Right atrium auricular region (tissue), 2 donors: ENCODE measurements at regions not wholly inside any gene's neighbourhood (a gene's known extent, or its start where the extent isn't known, plus 50 kb on each side); places are given as distances from the start of the nearest gene placed in this dataset.

ENCODE experiments used
- DNase-seq: peaks from one replicate; pipeline ENCODE4 v3.0.0-alpha.2; 2019; ENCODE audit warnings: low spot score
- H3K27ac ChIP-seq, 2 donors: fragments of 200-600 bp; sonication (generic); 1 replicate in 1 of 2; 2 replicates in 1 of 2; pipeline ENCODE4 v1.5.1; 2016 to 2019
- H3K27me3 ChIP-seq, 2 donors: fragments of 200-600 bp; sonication (generic); one replicate each; pipeline versions ENCODE4 v1.5.1 to v1.6.0; 2017 to 2019
- H3K36me3 ChIP-seq: fragments of 200-600 bp; sonication (generic); one replicate; pipeline ENCODE4 v1.5.1; 2016
- H3K4me1 ChIP-seq, 2 donors: fragments of 200-600 bp; sonication (generic); one replicate each; pipeline versions ENCODE4 v1.5.1 to v1.6.0; 2017 to 2019
- H3K4me3 ChIP-seq, 2 donors: fragments of 200-600 bp; sonication (generic); 1 replicate in 1 of 2; 2 replicates in 1 of 2; pipeline ENCODE4 v1.5.1; 2017 to 2019; ENCODE audit warnings: mild to moderate bottlenecking in 1 of 2, moderate library complexity in 1 of 2
- H3K9me3 ChIP-seq, 2 donors: fragments of 200-600 bp; sonication (generic); one replicate each; pipeline ENCODE4 v1.5.1; 2019
- CTCF ChIP-seq, 2 donors: fragments of 200-600 bp; sonication (generic); IDR thresholded peaks; one replicate each; pipeline ENCODE4 v1.5.1; 2019; ENCODE audit warnings: antibody characterized with exemption in 2 of 2

DNA sequence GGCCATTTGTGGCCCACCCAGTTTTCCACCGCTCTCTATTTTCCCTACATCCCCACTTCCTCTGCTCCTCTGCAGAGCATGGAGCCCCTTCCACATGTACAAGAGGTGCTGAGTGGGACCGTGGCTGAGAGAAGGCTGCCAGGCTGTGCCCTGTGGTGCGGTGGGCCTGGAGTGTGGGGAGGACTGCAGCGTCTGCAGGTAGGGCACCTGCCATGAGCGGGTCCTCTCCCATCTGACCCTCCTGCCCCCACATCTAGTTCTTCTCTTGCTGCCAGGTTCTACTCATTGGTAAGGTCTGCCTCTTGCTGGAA, 145.6 kb upstream of the FAM20C start:
- Histone ChIP-seq H3K9me3 (no peaks in the 10 kb centered on the region), H3K27me3 (no peaks in the 10 kb centered on the region), H3K27ac (no peak overlapping the region), H3K4me3 (no peak overlapping the region), H3K36me3 (no peaks in the 10 kb centered on the region), H3K4me1 (no peaks in the 10 kb centered on the region)
- TF ChIP-seq CTCF (IDR thresholded peaks at IDR 0.05): no peak
- DNase-seq: no peak

DNA sequence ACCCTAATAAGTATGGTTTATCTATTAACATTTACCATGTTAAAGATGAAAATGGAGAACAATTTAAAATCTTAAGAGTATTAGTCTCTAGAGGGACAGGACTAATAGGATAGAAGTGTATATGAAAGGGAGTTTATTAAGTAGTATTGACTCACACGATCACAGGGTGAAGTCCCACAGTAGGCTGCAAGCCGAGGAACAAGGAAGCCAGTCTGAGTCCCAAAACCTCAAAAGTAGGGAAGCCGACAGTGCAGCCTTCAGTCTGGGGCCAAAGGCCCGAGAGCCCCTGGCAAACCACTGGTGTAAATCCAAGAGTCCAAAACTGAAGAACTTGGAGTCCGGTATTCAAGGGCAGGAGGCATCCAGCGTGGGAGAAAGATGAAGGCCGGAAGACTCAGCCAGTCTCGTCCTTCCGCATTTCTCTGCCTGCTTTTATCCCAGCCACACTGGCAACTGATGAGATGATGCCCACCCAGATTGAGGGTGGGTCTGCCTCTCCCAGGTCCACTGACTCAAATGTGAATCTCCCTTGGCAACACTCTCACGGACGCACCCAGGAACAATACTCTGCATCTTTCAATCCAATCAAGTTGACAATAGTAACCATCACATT, 140.8 kb upstream of the FAM20C start:
- Histone ChIP-seq H3K4me1 (no peaks in the 10 kb centered on the region), H3K4me3 (no peak overlapping the region), H3K27me3 (no peaks in the 10 kb centered on the region), H3K9me3 (no peaks in the 10 kb centered on the region), H3K27ac (no peak overlapping the region), H3K36me3 (no peaks in the 10 kb centered on the region)
- DNase-seq: peak; percentile 21
- TF ChIP-seq CTCF (IDR thresholded peaks at IDR 0.05): no peak

DNA sequence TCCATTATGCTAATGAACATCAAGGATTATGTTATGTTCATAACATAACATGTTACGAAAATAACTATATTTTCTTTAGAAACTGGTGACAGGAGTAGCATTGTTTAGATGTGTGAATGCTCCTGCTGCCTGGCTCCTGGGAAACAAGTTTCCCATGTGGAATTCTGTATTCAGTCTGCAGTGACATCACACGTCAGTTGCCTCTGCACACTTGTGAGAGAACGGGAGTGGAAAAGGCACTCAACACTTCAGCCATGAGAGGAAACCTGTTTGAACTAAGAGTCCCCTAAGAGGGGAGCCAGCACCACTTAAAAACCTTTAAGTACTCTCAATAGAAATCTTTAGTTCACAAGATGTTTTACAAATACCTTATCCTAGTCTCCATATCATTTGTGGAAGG, 140.3 kb upstream of the FAM20C start:
- TF ChIP-seq CTCF (IDR thresholded peaks at IDR 0.05): no peak
- Histone ChIP-seq H3K9me3 (no peaks in the 10 kb centered on the region), H3K27me3 (no peaks in the 10 kb centered on the region), H3K36me3 (no peaks in the 10 kb centered on the region), H3K27ac (no peak overlapping the region), H3K4me1 (no peaks in the 10 kb centered on the region), H3K4me3 (no peak overlapping the region)
- DNase-seq: no peak

- no peaks in the 10 kb centered on the region for H3K9me3 ChIP-seq
Observed at GRCh38 chr7:53531-53930, 138.8 kb upstream of the FAM20C start.

GRCh38 chr7:54615-55014, 137.8 kb upstream of the FAM20C start:
- Histone ChIP-seq H3K4me1 (no peaks in the 10 kb centered on the region), H3K27me3 (no peaks in the 10 kb centered on the region), H3K27ac (no peak overlapping the region), H3K36me3 (no peaks in the 10 kb centered on the region), H3K9me3 (no peaks in the 10 kb centered on the region), H3K4me3 (no peak overlapping the region)
- DNase-seq: no peak
- no peak for TF ChIP-seq CTCF (IDR thresholded peaks at IDR 0.05)

More at GRCh38 chr7:53531-53930, 138.8 kb upstream of the FAM20C start:
- DNase-seq: no peak
- Histone ChIP-seq H3K27ac (no peak overlapping the region), H3K36me3 (no peaks in the 10 kb centered on the region), H3K4me1 (no peaks in the 10 kb centered on the region), H3K4me3 (no peak overlapping the region), H3K27me3 (no peaks in the 10 kb centered on the region)
- TF ChIP-seq CTCF (IDR thresholded peaks at IDR 0.05): no peak

- no peaks in the 10 kb centered on the region for H3K36me3 ChIP-seq
- no peaks in the 10 kb centered on the region for H3K4me1 ChIP-seq
- H3K9me3 ChIP-seq: no peaks in the 10 kb centered on the region
- no peak for DNase-seq
- no peak overlapping the region for H3K27ac ChIP-seq
- H3K4me3 ChIP-seq: no peak overlapping the region
- TF ChIP-seq CTCF (IDR thresholded peaks at IDR 0.05): no peak
- no peaks in the 10 kb centered on the region for H3K27me3 ChIP-seq
Observed at GRCh38 chr7:55690-56248, 136.6 kb upstream of the FAM20C start.
